HG03159 (cell line): ENCODE measurements at regions not wholly inside any gene's neighbourhood (a gene's known extent, or its start where the extent isn't known, plus 50 kb on each side); places are given as distances from the start of the nearest gene placed in this dataset.

Experiments used
- ATAC-seq: cut with Tn5 transposase; IDR thresholded peaks from one replicate; pipeline ENCODE4 v1.9.1; 2021; ENCODE audit warnings: mild to moderate bottlenecking, moderate library complexity; ENCODE audit not compliant: unreplicated experiment

DNA sequence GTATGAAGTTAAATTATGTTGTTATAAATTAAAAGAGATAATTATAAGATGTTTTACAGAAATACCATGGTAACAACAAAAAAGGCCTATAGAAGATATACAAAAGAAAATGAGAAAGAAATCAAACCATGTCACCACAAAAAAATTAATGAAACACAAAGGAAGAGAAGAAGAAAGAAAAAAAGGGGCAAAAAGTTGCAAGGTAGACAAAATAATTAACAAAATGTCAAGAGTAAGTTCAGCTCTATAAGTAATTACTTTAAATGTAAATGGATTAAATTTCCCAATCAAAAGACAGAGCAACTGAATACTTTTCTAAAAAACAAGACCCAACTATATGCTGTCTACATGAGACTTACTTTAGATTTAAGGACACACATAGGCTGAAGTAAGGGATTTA, 378.4 kb upstream of the FSHR start:
- ATAC-seq, result no peak

DNA sequence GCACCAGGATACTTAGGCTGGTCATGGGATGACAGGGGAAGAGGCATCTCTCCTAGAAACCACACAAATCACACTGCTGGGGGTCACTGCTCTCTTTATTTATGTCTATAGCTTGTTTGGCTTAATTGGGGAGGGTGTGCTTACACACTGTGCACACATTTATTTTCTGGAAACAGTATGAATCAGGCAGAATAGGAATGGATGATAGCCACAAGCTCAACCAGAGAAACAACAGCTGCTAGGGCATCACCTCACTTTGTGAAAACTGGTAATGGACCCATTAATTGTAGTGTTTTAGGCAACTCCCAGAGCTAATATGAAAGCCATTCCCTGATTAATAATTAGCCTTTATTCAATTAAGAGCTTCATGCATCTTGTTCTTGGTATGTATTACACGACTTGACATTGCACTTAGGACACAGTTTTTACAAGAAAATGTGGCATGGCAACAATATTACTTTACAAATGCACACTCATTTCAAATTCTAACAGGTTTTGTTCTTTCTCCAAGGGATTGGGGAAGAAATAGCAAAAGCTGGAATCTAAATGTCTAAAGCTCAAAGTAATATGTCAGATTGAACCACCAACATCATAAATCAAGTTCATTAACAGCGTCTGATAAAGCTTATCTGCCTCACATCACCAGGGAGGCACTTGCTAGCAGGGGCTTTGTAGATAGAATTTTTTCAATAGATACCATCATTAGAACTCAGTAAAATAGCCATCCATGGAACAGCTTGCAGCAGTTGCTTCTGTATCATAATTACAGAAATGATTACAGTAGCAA, 361.9 kb upstream of the FSHR start:
- ATAC-seq, result no peak

DNA sequence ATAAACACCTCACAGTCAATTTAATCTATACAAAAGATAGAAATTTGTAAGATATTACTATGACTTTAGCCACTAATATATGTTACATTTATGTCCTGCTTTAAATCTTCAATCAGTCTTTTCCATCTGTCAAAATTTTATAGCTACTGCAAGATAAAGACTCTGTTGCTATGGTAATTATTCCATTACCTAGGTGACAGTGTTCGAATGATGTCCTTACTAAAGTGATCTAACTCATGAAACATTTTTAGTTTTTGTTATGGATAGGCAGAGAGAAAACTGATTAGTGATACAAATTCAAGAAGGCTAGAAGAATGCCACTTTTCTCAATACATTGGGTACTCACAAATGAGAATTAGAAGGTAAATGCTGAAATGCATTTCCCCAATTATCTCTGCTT, 359.9 kb upstream of the FSHR start:
- no peak for ATAC-seq

DNA sequence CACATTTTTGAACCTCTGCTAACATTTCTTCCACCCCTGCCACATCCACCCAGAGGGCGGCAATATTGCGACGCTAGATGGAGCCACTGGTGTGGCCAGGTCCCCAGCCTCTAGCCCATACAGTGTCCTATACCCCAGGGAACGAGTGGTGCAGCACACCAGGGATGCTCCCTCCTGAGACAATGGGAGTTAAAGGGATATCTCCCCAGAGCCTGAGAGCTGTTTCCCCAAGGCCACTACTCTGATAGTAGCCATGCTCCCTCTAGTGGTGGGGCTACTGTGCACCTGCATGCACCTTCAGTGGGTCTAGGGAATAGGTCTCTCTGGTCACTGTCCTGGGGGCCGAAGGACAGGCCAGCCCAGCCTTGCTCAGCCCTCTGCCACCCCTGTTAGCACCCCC, 336.4 kb upstream of the FSHR start:
- ATAC-seq, result no peak

DNA sequence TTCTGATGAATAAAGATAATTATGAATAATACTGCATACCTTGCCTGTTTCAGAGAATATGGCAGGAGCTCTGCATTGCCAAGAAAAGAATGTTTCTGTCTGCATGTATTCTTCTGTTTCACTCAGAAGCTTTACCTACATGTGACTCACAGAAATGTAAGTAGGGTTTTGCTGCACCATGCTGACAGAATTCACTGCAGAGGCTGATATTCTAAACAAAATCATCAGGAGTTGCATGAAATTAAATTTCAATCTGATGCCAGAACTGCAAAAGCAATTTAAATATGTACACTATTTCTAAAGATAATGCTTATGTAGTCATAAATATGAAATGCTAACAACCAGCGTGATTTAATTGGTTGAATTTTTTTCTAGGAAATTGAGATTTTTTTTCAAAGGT, 332.8 kb upstream of the FSHR start:
- ATAC-seq, result no peak

DNA sequence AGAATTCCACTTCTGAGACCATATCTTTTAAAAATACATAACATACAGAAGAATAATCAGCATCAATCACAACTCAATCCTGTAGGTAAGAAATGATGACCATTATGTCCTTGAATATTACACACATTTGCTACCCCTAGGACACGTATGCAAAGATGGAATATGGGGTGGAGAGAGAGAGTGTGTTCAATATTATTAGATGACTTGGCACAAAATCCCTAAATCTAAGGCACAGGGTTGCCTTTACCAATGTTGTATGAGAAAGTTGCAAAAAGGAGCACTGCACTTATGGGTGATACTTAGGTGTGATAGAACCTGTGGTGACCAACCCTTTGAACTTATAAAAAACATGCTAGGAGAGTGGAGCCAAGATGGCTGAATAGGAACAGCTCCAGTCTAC, 326.2 kb upstream of the FSHR start:
- ATAC-seq, result no peak

DNA sequence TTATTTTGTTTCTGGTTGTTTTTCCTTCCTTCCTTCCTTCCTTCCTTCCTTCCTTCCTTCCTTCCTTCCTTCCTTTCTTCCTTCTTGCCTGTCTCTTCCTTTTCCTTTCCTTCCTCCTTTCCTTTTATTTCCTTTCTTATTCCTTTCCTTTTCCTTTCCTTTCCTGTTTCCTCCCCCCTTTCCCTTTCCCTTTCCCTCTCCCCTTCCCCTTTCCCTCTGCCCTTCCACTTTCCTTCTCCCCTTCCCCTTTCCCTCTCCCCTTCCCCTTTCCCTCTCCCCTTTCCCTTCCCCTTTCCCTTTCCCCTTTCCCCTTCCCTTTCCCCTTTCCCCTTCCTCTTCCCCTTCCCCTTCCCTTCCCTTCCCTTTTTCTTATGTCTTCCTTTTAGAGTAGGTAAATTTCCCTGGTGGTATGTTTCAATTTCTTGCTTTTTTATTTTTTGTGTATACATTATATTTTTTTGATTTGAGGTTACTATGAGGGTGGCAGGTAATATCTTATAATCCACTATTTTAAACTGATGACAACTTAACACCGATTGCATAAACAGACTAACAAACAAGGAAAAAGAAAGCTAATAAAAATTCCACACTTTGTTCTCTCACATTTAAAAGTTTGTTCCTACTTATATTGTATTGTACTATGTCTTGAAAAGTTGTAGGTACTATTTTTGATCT, 311.0 kb upstream of the FSHR start:
- no peak for ATAC-seq

DNA sequence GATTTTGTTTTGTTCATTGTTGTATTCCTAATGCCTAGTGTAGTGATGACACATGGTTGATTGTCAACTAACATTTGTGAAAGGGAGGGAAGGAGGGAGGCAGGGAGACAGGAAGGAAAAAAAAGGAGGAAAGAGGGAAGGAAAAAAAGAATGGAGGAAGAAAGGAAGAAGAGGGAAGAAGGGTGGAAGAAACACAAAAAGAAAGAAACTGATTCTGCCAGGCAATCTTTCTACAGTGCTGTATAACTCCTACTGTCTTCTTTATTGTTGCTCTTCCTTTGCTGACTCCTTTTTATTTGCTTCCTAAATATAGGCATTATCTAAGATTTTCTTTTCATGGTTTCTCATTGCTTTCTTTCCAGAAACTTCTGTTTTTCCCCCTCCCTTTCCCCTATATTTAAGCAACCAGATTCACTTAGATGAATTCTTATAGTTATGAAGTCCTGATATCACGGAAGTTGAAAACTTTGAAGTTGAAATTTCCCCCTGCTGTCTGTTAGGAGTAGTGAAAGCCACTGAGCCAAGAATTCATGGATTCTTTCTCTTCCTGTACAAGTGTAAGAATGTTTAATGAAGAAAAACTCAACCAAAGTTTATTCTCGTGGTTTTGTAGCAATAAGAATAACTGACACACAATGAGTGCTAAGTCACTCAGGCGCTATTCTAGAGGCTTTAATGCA, 305.1 kb upstream of the FSHR start:
- no peak for ATAC-seq

DNA sequence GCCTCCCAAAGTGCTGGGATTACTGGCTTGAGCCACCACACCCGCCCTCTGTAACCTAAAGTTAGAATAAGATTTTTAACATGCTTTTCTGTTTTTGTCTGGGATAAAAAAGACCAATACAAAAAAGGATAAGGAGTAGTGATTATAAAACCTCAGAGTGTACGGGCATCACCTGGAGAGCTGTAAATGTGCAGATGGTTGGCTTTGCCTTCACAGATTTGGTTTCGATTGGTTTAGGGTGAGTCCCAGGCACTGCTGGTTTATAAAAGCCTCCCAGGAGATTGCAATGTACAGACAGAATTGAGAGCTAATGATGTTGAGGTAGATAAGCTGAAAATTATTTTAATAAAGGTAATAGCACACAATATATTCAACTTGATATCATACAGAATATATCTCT, 289.7 kb upstream of the FSHR start:
- no peak for ATAC-seq

DNA sequence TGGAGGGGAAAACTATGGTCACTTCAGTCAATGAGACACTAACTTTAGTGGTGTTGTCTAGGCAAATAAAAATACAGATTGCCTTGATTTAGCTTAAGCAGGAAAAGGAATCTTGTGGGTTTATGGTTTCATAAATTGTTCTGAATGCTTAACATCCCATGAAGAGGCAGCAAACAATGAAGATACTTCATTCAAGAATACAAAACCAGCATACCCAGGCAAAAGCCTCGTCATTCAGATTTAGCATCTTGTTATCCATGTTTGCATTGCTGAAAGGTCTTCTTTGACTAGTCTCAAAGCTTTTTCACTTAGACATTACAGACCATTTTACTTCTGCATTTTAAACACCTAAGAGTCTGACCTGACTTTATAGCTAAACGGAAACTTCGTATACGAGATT, 272.7 kb upstream of the FSHR start:
- ATAC-seq, result no peak

DNA sequence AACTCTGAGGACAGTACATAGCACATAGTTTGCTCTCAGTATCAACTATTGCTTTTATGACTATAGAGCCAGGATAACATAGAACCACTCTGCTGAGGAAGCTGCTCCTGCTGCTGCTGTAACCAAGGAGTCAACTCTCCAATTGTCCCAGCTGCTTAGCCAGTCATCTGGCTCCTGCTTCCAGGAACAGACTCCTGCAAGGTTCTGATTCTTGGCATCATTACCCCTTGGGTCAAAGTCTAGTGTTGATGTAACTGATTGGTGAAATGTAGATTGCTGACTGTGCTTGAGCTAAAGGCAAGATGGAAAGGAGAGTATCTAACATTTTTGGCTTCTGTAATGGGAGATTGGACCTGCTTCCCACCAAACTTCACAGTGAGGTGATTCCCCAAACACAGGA, 261.9 kb upstream of the FSHR start:
- ATAC-seq, result no peak

DNA sequence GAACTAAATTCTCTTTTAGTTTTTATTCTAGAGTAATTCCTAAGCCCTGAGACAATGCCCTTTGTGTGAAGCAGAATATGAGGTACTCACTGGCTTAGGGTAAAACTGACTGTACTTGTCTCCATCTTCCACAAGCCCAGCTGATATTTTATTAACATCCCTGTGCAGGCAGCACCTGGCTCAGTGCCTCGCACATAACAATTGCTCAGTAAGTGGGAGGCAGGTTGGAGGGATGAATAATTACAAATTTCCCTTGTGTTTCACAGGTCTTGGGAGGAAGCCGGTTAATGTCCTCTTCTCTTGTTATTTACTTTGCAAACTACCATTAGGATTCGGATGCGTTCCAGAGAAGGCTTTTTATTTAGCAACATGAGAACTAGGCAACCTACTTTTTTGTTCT, 249.8 kb upstream of the FSHR start:
- ATAC-seq, result no peak

DNA sequence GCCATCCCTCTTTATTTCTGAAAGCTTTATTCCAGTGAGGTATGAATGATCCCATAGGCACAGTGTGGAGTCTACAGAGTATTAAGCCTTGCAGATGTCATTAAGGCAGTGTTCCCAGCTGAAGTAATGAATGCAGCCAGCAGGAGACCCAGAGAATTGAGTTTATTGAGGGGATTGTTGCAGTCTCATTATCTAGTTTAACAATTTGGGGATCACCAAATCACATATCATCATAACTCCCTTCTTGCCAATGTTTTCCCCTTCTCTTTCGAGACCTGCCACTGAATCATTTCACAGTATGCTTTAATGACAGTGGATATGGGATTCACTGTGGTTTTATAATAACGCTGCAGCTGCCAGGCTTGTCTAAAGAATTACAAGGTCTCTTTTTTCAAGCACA, 249.3 kb upstream of the FSHR start:
- no peak for ATAC-seq

DNA sequence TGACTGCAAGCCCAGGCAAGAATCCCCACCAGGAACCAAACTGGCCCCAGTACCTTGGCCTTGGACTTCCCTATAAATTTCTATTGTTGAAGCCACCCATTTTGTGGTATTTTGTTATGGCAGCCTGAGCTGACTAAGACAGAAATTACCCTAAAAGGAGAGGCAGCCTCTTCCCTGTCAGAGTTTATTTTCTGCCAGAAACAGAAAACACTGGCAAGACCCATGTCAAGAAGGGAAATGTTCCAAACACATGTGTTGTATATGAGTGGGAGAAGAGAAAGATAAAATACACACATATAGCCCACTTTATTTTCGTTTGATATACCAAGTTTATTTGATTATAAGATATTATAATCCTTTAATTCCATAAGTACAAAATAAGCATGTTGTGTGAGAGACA, 225.1 kb upstream of the FSHR start:
- no peak for ATAC-seq

DNA sequence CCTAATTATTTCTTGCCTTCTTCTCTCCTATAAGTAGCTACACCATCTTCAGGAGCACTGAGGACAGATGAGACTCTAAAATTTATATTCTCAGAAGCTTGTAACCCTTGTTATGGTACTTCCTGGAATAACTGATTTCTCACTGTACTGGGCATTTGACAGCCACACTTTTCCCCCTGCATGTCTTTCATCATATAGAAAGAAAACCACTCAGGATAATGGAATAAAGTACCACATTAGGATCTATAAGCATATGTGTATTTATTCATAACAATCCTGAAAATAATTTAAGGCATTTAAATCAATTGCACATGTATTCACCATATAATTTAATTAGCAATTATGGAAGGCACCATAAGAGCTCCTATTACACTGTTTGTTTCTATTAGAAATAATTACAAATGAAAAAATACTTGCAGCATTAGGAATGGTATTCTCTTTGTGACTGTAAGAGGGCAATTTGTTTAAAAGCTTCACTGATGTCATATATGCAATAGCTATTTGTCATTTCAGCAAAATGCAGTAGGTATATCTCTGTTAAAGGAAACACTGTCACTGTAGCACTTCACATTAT, 216.9 kb upstream of the FSHR start:
- ATAC-seq, result no peak

DNA sequence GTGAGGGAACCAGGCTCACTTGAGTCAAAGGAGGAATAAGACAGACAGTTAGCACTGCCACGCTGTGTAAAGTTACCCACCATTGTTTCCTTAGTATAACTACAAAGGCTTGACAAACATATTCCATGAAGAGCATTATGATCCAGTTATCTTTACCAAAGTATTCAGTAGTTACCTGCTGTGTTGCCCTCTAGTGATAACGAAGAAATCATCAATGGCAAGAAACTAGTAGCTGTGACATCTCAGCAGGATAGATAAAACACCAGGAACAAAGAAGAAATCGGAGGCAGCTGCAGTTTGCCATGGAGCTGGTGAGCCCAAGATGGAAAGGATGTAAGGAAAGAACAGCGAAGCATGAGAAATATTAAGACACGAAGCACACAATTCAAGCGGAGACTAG, 215.3 kb upstream of the FSHR start:
- no peak for ATAC-seq

DNA sequence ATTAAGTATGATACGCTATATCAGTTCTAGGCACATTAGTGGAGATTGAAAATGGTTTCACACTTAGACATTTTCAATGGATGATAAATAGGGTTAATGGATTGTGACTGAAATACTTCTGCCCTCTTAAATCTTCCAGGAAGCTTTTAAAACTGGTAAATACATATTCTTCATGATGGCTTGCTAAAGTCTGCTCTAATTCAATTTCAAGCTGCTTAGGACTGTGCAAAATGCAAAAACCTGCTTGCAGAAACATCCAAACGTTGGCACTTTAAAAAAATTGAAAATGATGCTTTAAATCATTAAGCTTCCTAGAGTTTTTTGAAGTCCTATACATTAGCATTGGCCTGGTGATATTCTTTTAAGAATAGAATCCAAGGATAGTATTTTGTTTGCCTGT, 214.8 kb upstream of the FSHR start:
- ATAC-seq, result no peak

DNA sequence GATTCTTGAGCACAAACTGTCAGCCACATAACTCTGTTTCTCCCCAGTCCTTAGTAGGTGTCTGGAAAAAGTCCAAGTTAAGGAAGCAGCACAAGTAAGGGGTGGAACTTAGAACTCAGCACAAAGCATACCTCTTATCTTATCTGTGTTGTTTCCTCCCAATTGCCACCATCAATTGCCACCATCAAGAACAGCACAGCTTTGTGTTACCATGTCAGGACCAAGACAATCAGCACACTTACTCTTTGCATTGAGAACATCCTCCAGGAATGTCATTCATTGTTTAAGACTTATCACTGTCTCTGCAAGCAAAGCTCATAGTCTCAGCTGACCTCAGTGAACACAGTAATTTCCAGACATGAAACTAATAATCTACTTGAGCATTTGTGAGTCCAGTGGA, 212.7 kb upstream of the FSHR start:
- ATAC-seq, result no peak

DNA sequence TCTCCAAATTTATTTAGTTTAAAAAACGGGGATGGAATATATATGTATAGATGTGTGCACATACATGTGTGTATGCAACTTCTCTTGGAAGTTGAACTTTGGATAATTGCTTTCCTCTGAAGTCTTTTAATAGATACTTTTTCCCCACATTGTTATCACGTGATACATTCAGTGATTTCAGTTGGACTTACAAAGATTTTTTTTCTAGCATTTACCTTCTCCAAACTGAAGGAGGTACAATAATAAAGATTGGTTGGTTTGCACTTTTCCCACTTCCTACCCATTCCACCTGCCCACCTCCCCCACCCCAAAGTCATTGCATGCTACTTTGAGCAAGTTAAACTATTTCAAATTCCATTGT, 206.1 kb upstream of the FSHR start:
- ATAC-seq, result no peak

DNA sequence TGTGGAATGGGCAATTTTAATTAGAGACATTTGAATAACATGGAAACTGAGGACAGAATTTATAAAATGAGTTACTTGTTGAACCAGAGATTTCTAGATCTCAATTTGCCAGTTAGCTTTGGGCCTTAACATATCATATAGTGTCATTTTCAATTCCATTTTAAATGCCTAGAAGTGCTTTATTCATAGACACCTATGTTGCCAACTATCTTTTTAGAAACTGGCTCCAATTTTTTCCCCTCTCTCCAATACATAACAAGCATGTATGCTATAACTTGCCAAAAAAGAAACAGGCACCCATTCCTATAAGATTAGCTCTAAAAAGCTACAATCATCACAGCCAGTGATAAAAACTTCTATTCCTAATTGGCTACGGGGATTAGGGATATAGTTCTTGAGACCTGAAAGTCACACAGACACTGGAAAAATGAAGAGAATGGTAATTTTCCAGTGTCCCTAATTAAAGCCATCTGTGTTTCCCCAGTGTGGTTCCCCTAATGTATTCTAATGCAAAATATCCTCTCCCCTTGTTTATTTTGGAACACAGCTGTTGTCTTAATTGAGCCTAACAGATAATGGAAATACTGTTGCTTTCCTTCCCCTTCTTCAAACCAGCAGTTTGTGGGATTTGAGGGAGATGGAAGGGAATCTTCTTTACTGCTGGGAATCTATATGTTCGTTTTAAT, 205.5 kb upstream of the FSHR start:
- no peak for ATAC-seq

DNA sequence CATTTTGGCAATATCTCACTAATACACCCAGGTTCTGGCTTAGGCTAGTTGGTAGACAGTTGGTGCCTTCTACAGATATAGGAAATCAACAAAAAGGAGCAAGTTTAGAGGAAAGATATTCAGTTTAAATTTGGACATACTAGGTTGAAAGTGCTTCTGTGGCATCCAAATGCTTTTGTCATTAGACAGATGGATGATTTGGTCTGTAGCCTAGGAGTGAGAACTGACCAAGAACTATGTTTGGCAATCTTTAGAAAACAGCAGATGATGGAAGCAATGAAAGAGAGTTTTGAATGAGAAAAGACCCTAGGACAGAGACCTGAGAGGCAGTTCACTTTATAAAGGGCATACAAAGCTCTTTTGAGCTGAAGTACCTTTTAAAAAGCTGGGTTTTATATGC, 201.3 kb upstream of the FSHR start:
- ATAC-seq, result no peak
